ENCODE measurements at regions not wholly inside any gene's neighbourhood (a gene's known extent, or its start where the extent isn't known, plus 50 kb on each side); places are given as distances from the start of the nearest gene placed in this dataset.

GRCh38 chr6:12593771-12594529, 122.6 kb upstream of the PHACTR1 start:
- no peak for DNase-seq

- no peak for DNase-seq
Observed at GRCh38 chr6:12594530-12594893, 122.1 kb upstream of the PHACTR1 start.

- no peak for DNase-seq
Observed at GRCh38 chr6:12595161-12595811, 121.3 kb upstream of the PHACTR1 start.

GRCh38 chr6:12596731-12597130, 119.8 kb upstream of the PHACTR1 start:
- no peak for DNase-seq

DNA sequence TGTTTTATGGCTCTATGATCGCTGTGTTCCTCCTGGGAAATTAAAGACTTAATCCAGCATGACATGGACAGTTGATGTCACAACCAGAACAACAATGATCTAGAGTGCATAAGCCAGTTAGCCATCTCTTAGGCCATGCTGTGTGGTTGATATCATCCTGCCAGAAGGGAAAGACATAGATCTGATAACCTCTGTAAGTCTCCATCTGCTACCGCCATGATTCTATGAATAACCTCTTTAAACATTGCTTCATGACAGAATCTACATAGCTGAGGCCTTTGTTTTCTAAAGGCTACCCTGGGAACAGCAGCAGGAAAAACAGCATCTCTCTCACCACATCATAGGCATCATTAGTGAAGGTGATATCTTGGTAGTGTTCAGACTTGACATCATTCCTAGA, 117.6 kb upstream of the PHACTR1 start:
- DNase-seq: no peak

GRCh38 chr6:12601881-12602280, 114.7 kb upstream of the PHACTR1 start:
- DNase-seq: no peak

- DNase-seq: no peak
Observed at GRCh38 chr6:12602342-12602741, 114.2 kb upstream of the PHACTR1 start.

- DNase-seq: no peak
Observed at GRCh38 chr6:12602951-12603672, 113.5 kb upstream of the PHACTR1 start.

DNA sequence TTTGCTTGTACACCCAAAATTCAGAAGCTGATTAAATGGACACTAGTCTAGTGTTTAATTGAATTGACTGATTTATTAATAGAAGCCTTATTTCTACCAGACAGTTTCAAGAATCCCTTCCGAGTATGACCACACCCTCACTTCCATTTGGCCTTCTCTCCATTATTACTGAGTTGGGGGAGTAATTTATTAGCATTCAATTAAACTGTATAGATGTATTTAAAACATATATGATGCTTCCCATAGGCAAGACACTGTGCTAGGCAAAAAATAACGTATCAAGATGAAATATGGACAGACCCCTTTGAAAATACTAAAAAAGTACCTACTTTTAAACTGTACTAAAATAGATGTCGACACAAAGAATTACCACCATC, 112.9 kb upstream of the PHACTR1 start:
- no peak for DNase-seq

DNA sequence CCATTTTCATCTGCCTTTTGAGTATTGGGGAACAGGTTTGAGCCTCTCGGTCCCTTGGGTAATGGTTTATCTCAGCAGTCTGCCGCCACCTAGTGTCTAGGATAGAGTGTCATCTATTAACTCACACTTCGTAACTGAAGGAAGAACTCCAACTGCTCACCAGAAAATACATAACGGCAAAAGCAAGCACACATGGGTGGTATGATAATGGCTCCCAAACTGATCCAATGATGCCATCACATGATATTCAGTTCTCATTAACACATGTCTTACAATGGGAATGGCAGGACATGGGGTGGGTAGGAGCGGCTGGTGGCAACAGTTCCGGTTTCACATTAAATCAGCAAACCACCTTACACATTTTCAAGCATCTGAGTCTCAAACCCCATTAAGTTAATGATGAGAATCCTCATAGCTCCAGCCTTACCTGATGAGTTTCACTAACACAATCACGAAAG, 110.7 kb upstream of the PHACTR1 start:
- DNase-seq: peak; percentile 30

DNA sequence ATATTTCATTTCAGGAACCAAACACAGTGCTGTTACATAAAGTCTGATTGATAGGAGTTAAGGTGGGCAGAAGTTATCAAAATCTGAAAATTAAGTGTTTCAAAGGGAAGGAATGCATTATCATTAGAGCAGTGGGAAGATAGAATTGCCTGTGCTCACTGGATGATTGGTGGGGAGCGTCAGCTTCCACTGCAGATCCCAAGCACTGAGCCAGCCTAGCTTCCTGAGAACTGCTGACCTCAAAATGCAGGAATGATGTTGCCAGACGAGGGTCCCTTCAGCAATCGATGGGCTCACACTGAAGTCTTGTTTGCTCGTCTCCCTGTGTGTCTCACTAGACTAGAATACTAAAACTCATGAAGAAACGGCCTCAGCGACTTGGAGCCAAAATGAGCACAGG, 110.0 kb upstream of the PHACTR1 start:
- DNase-seq: no peak

- no peak for DNase-seq
Observed at GRCh38 chr6:12608016-12608860, 108.3 kb upstream of the PHACTR1 start.

DNA sequence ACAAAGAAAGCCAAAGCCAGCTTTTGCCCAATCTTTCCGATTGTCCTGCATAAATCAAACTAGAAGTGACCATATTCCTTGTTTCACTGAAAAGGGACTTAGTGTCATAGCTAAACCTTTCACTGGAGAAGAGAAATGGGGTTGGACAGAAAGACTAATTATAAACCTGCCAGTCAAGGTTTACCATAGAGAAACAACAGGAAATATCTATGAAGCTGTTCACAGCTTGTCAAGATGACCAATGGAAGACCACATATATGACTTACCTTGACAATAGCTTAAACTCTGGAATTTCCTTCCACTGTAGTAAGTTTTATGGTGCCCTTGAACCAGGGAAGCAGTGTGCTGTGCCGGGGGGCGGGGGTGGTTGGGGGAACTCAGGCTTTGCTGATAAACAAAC, 107.7 kb upstream of the PHACTR1 start:
- no peak for DNase-seq

GRCh38 chr6:12609751-12610150, 106.8 kb upstream of the PHACTR1 start:
- no peak for DNase-seq

DNA sequence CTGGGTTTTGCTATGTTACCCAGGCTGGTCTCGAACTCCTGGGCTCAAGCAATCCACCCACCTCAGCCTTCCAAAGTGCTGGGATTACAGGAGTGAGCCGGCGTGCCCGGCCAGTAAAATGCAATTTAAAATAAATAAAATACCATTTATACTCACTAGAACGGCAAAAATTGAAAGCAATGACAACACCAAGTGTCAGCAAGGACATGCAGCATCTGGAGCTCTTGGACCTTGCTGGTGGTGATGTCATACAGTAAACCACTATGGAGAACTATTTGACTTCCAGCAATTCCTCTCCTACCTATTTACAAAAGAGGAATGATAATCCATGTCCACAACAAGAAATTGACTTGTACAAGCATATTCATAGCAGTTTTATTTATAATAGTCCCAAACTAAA, 105.7 kb upstream of the PHACTR1 start:
- no peak for DNase-seq

- DNase-seq: no peak
Observed at GRCh38 chr6:12613811-12614210, 102.8 kb upstream of the PHACTR1 start.

DNA sequence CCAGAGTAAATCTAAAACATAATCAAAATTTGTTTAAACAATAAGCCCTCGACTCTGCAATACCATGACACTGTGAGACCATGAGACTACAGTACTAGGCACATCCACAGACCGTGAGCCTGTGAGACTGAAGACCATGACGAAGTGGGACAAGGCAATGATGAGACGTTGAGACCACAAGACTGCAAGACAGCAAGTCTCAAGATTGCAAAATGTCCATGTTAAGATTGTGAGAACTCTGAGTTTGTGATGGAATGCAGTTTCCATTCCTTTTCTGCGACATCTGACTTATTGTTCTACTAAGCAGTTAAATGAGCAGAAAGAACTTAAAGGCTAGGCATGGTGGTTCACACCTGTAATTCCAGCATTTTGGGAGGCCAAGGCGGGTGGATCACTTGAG, 102.1 kb upstream of the PHACTR1 start:
- no peak for DNase-seq

DNA sequence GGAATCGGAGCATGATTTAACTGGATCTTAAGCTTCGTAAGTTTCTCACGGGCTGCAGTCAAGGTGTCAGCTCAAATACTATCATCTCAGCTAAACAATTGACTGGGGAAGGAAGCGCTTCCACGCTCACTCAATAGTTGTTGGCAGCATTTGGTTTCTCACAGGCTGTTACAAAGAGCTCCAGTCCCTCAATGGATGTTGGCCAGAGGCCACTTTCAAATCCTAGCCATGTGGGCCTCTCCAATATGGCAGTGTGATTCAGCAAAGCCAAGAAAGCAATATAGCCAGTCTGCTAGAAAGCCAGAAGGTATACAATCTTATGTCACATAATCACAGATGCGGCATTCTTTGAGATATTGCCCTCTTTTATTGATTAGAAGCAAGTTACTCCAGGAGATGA, 98.3 kb upstream of the PHACTR1 start:
- DNase-seq: no peak

GRCh38 chr6:12621754-12622153, 94.8 kb upstream of the PHACTR1 start:
- DNase-seq: peak; percentile 30

DNA sequence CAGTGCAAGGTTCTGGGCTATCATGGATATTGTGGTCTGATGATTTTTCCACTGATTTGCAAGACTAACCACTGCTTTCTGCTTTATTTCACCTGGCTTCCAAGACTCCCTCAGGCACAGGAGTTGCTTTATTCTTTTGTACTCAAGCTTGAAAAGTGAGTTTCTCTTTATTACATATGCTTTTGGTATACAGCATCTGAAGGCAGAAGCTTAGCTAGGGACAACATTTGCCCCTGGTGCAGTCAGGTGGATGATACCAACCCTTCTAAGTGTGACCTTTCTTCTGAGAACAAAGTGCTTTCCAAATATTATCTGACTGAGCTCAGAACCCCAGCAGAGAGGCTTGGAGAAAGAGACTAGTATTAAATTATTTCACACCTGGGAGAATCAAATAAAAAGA, 94.0 kb upstream of the PHACTR1 start:
- DNase-seq: no peak

DNA sequence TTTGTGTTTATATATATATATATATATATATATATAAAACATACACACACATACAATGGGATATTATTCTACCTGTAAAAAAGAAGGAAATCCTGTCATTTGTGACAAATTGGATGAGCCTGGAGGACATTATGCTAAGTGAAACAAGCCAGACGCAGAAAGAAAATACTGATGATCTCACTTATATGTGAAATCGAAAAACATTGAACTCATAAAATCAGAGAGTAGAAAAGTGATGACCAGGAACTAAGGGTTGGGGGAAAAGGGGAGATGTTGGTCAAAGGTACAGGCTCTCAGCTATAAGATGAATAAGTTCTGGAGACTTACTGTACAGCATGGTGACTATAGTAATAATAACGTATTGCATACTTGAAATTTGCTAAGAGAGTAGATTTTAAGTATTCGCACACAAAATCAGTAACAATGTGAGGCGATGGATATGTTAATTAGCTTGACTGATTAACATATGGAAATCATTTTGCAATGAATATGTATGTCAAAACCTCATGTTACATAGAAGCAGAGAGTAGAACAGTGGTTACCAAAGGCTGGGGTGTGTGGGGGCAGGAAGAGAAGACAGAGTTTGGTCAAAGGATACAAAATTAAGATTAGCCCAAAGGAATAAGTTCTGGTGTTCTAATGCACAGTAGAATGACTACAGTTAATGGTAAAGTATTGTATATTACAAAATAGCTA, 92.3 kb upstream of the PHACTR1 start:
- no peak for DNase-seq

- DNase-seq: no peak
Observed at GRCh38 chr6:12627053-12627452, 89.5 kb upstream of the PHACTR1 start.

DNA sequence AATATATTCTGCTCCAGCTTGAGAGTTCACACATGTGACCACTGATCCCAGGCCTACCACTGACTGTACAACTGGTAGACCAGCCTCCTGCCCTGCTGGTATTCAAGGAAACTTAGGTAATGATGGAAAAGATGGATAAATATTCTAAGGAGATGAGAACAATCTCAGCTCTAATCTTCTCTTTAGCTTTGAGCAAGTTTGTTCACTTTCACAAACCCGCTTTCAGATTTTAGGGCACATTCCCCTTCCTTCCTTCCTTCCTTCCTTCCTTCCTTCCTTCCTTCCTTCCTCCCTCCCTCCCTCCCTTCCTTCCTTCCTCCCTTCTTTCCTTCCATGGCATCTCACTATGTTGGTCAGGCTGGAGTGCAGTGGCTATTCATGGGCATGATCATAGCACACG, 88.2 kb upstream of the PHACTR1 start:
- no peak for DNase-seq

All from CD4-positive, alpha-beta T cell treated with Interleukin-15 for 1 hour (primary cell).